Keratinocyte (primary cell): ENCODE measurements at regions not wholly inside any gene's neighbourhood (a gene's known extent, or its start where the extent isn't known, plus 50 kb on each side); places are given as distances from the start of the nearest gene placed in this dataset.

ENCODE experiments used
- EZH2 ChIP-seq: IDR thresholded peaks from one replicate; pipeline ENCODE4 v1.6.1; 2012; ENCODE audit warnings: inconsistent platforms, mild to moderate bottlenecking, low read length, moderate library complexity
- TF ChIP-seq, protein P1 (sequence below), 3 experiments: IDR thresholded peaks in 1 of 3; conservative IDR thresholded peaks in 1 of 3; optimal IDR thresholded peaks in 1 of 3; 2 replicates in 2 of 3; 3 replicates in 1 of 3; pipeline versions ENCODE3 to v1.5.1; 2011; ENCODE audit warnings: low read length in 3 of 3, mild to moderate bottlenecking in 3 of 3, moderate library complexity in 2 of 3, control low read depth in 1 of 3, inconsistent platforms in 1 of 3; ENCODE audit not compliant: insufficient read depth in 2 of 3; ENCODE audit errors: extremely low read depth in 1 of 3

DNA sequence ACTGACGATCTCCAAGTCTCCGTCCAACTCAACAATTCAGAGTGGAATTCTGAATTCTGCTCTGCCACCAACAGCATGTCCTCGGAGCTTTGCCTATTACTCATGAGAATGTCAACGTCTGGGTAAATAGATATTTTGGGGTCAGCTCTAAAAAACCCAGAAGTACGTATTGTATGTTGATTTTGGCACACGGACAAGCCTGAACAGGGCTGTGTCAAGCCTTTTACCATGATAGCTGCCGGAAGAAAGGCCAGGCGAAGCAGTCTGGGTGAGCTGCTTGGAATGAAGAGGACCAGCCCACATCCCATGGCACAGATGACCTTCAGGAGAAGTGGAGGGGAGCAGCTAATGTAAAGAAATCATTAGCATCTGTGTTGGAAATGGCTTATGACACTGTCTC lies 88.0 kb upstream of the JAG1 start:
- TF ChIP-seq, protein P1, sequence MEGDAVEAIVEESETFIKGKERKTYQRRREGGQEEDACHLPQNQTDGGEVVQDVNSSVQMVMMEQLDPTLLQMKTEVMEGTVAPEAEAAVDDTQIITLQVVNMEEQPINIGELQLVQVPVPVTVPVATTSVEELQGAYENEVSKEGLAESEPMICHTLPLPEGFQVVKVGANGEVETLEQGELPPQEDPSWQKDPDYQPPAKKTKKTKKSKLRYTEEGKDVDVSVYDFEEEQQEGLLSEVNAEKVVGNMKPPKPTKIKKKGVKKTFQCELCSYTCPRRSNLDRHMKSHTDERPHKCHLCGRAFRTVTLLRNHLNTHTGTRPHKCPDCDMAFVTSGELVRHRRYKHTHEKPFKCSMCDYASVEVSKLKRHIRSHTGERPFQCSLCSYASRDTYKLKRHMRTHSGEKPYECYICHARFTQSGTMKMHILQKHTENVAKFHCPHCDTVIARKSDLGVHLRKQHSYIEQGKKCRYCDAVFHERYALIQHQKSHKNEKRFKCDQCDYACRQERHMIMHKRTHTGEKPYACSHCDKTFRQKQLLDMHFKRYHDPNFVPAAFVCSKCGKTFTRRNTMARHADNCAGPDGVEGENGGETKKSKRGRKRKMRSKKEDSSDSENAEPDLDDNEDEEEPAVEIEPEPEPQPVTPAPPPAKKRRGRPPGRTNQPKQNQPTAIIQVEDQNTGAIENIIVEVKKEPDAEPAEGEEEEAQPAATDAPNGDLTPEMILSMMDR (optimal IDR thresholded peaks at IDR 0.05 in 1 of 3, IDR thresholded peaks at IDR 0.05 in 1 of 3, conservative IDR thresholded peaks at IDR 0.05 in 1 of 3; ENCODE audit: extremely low read depth in 1 of 3, insufficient read depth in 2 of 3, low read length in 3 of 3): no peak
- TF ChIP-seq EZH2: no peak
